ENCODE measurements at regions not wholly inside any gene's neighbourhood (a gene's known extent, or its start where the extent isn't known, plus 50 kb on each side); places are given as distances from the start of the nearest gene placed in this dataset.

- Histone ChIP-seq H3K4me1 (ENCODE audit: low read length) (peaks cover 17% of the 10 kb centered on the region), H3K9me3 (ENCODE audit: insufficient read depth, low read length) (no peaks in the 10 kb centered on the region), H4K20me1 (ENCODE audit: insufficient read depth, low read length) (no peaks in the 10 kb centered on the region), H2AFZ (ENCODE audit: low read depth, low read length) (no peak overlapping the region), H3K27ac (ENCODE audit: low read length) (no peak overlapping the region), H3K4me2 (ENCODE audit: low read length) (no peak overlapping the region), H3K79me2 (ENCODE audit: low read length) (no peaks in the 10 kb centered on the region), H3K4me3 (ENCODE audit: low read length) (no peak overlapping the region), H3K27me3 (ENCODE audit: low read depth, low read length) (no peaks in the 10 kb centered on the region), H3K36me3 (replicated peaks; ENCODE audit: low read depth, low read length) (no peaks in the 10 kb centered on the region), H3K9ac (ENCODE audit: low read length) (no peak overlapping the region)
- TF ChIP-seq EZH2phosphoT487 (IDR thresholded peaks at IDR 0.05; ENCODE audit: low read depth) = no peak
- no peak for TF ChIP-seq CTCF (IDR thresholded peaks at IDR 0.05; ENCODE audit: low read depth, low read length)
Measured at GRCh38 chr9:134980516-134980915, 62.8 kb upstream of the FCN1 start.

- no peaks in the 10 kb centered on the region for H3K27me3 ChIP-seq (ENCODE audit: low read depth, low read length)
- TF ChIP-seq EZH2phosphoT487 (IDR thresholded peaks at IDR 0.05; ENCODE audit: low read depth) = no peak
- no peak for TF ChIP-seq CTCF (IDR thresholded peaks at IDR 0.05; ENCODE audit: low read depth, low read length)
- no peak overlapping the region for H3K4me3 ChIP-seq (ENCODE audit: low read length)
- no peak overlapping the region for H3K4me2 ChIP-seq (ENCODE audit: low read length)
- H3K4me1 ChIP-seq (ENCODE audit: low read length) = peaks cover 17% of the 10 kb centered on the region
- H3K27ac ChIP-seq (ENCODE audit: low read length) = no peak overlapping the region
- no peak overlapping the region for H2AFZ ChIP-seq (ENCODE audit: low read depth, low read length)
- H3K36me3 ChIP-seq (replicated peaks; ENCODE audit: low read depth, low read length) = no peaks in the 10 kb centered on the region
- H3K79me2 ChIP-seq (ENCODE audit: low read length) = no peaks in the 10 kb centered on the region
- no peaks in the 10 kb centered on the region for H4K20me1 ChIP-seq (ENCODE audit: insufficient read depth, low read length)
- no peaks in the 10 kb centered on the region for H3K9me3 ChIP-seq (ENCODE audit: insufficient read depth, low read length)
- no peak overlapping the region for H3K9ac ChIP-seq (ENCODE audit: low read length)
Measured at GRCh38 chr9:134980991-134981390, 63.3 kb upstream of the FCN1 start.

GRCh38 chr9:134981829-134982228 is 64.1 kb upstream of the FCN1 start:
- Histone ChIP-seq H4K20me1 (ENCODE audit: insufficient read depth, low read length) (no peaks in the 10 kb centered on the region), H3K27ac (ENCODE audit: low read length) (no peak overlapping the region), H2AFZ (ENCODE audit: low read depth, low read length) (no peak overlapping the region), H3K9me3 (ENCODE audit: insufficient read depth, low read length) (no peaks in the 10 kb centered on the region), H3K4me1 (ENCODE audit: low read length) (peaks cover 15% of the 10 kb centered on the region), H3K9ac (ENCODE audit: low read length) (no peak overlapping the region), H3K27me3 (ENCODE audit: low read depth, low read length) (no peaks in the 10 kb centered on the region), H3K4me2 (ENCODE audit: low read length) (no peak overlapping the region), H3K79me2 (ENCODE audit: low read length) (no peaks in the 10 kb centered on the region), H3K4me3 (ENCODE audit: low read length) (no peak overlapping the region), H3K36me3 (replicated peaks; ENCODE audit: low read depth, low read length) (no peaks in the 10 kb centered on the region)
- TF ChIP-seq CTCF (IDR thresholded peaks at IDR 0.05; ENCODE audit: low read depth, low read length) (no peak), EZH2phosphoT487 (IDR thresholded peaks at IDR 0.05; ENCODE audit: low read depth) (no peak)

GRCh38 chr9:134982311-134982710 is 64.6 kb upstream of the FCN1 start:
- H4K20me1 ChIP-seq (ENCODE audit: insufficient read depth, low read length) = no peaks in the 10 kb centered on the region

More at GRCh38 chr9:134982311-134982710, 64.6 kb upstream of the FCN1 start:
- no peak overlapping the region for H3K4me2 ChIP-seq (ENCODE audit: low read length)
- H3K9me3 ChIP-seq (ENCODE audit: insufficient read depth, low read length) = no peaks in the 10 kb centered on the region
- no peak overlapping the region for H3K27ac ChIP-seq (ENCODE audit: low read length)
- H3K36me3 ChIP-seq (replicated peaks; ENCODE audit: low read depth, low read length) = no peaks in the 10 kb centered on the region
- H3K9ac ChIP-seq (ENCODE audit: low read length) = no peak overlapping the region
- TF ChIP-seq EZH2phosphoT487 (IDR thresholded peaks at IDR 0.05; ENCODE audit: low read depth) (no peak), CTCF (IDR thresholded peaks at IDR 0.05; ENCODE audit: low read depth, low read length) (no peak)
- H3K27me3 ChIP-seq (ENCODE audit: low read depth, low read length) = no peaks in the 10 kb centered on the region
- no peak overlapping the region for H2AFZ ChIP-seq (ENCODE audit: low read depth, low read length)
- H3K4me3 ChIP-seq (ENCODE audit: low read length) = no peak overlapping the region
- H3K79me2 ChIP-seq (ENCODE audit: low read length) = no peaks in the 10 kb centered on the region
- H3K4me1 ChIP-seq (ENCODE audit: low read length) = peaks cover 15% of the 10 kb centered on the region

All from OCI-LY3 (cell line).